ENCODE measurements at regions not wholly inside any gene's neighbourhood (a gene's known extent, or its start where the extent isn't known, plus 50 kb on each side); places are given as distances from the start of the nearest gene placed in this dataset.

DNA sequence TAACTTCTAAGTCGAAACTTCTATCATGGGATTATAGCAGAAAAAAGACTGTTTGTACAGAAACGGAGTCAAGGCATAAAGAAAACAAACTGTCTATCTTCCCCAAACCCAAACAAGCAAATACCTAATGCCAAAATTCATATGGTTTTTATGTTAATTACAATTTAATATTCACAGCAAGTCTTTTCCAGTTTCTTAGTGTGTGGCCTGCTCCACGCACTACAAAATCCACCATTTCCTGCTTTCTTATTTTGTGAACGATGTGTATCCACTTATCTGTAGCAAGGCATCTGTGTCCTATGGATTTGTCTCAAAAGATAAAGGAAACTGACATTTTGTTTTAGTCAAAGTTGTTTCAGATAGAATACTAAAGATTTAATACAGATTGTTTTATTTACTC is 588.0 kb upstream of the CCDC54 start:
- Histone ChIP-seq H2AFZ (ENCODE audit: low read depth, low read length) (no peak overlapping the region), H3K36me3 (replicated peaks; ENCODE audit: low read depth, low read length) (no peaks in the 10 kb centered on the region), H3K27ac (ENCODE audit: low read length) (no peak overlapping the region), H4K20me1 (ENCODE audit: insufficient read depth, low read length) (no peaks in the 10 kb centered on the region), H3K4me3 (ENCODE audit: low read length) (no peak overlapping the region), H3K9ac (ENCODE audit: low read length) (no peak overlapping the region), H3K79me2 (ENCODE audit: low read length) (no peaks in the 10 kb centered on the region), H3K9me3 (ENCODE audit: insufficient read depth, low read length) (no peaks in the 10 kb centered on the region), H3K27me3 (ENCODE audit: low read depth, low read length) (no peaks in the 10 kb centered on the region), H3K4me2 (ENCODE audit: low read length) (no peak overlapping the region), H3K4me1 (ENCODE audit: low read length) (no peaks in the 10 kb centered on the region)
- TF ChIP-seq, protein P1, sequence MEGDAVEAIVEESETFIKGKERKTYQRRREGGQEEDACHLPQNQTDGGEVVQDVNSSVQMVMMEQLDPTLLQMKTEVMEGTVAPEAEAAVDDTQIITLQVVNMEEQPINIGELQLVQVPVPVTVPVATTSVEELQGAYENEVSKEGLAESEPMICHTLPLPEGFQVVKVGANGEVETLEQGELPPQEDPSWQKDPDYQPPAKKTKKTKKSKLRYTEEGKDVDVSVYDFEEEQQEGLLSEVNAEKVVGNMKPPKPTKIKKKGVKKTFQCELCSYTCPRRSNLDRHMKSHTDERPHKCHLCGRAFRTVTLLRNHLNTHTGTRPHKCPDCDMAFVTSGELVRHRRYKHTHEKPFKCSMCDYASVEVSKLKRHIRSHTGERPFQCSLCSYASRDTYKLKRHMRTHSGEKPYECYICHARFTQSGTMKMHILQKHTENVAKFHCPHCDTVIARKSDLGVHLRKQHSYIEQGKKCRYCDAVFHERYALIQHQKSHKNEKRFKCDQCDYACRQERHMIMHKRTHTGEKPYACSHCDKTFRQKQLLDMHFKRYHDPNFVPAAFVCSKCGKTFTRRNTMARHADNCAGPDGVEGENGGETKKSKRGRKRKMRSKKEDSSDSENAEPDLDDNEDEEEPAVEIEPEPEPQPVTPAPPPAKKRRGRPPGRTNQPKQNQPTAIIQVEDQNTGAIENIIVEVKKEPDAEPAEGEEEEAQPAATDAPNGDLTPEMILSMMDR (IDR thresholded peaks at IDR 0.05; ENCODE audit: low read depth, low read length): no peak
- no peak for TF ChIP-seq EZH2phosphoT487 (IDR thresholded peaks at IDR 0.05; ENCODE audit: low read depth)

DNA sequence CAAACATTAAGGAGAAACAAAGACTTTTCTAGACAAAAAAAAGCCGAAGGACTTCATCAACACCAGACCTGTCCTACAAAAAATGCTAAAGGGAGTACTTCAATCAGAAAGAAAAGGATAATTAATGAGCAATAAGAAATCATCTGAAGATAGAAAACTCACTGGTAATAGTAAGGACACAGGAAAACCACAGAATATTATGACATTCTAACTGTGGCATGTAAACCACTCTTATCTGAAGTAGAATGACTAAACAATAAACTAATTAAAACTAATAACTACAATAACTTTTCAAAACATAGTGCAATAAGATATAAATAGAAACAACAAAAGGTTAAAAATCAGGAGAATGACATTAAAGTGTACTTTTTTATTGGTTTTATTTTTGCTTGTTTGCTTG is 584.5 kb upstream of the CCDC54 start:
- Histone ChIP-seq H3K4me1 (ENCODE audit: low read length) (no peaks in the 10 kb centered on the region), H3K79me2 (ENCODE audit: low read length) (no peaks in the 10 kb centered on the region), H3K27ac (ENCODE audit: low read length) (no peak overlapping the region), H3K4me2 (ENCODE audit: low read length) (no peak overlapping the region), H4K20me1 (ENCODE audit: insufficient read depth, low read length) (no peaks in the 10 kb centered on the region), H3K9ac (ENCODE audit: low read length) (no peak overlapping the region), H3K4me3 (ENCODE audit: low read length) (no peak overlapping the region), H3K27me3 (ENCODE audit: low read depth, low read length) (no peaks in the 10 kb centered on the region), H3K36me3 (replicated peaks; ENCODE audit: low read depth, low read length) (no peaks in the 10 kb centered on the region), H3K9me3 (ENCODE audit: insufficient read depth, low read length) (no peaks in the 10 kb centered on the region), H2AFZ (ENCODE audit: low read depth, low read length) (no peak overlapping the region)
- TF ChIP-seq, protein P1 (IDR thresholded peaks at IDR 0.05; ENCODE audit: low read depth, low read length): no peak
- TF ChIP-seq EZH2phosphoT487 (IDR thresholded peaks at IDR 0.05; ENCODE audit: low read depth): no peak

GRCh38 chr3:106794442-106794841 is 582.8 kb upstream of the CCDC54 start:
- no peak overlapping the region for H3K27ac ChIP-seq (ENCODE audit: low read length)
- no peak overlapping the region for H3K4me3 ChIP-seq (ENCODE audit: low read length)
- no peaks in the 10 kb centered on the region for H3K27me3 ChIP-seq (ENCODE audit: low read depth, low read length)
- no peak overlapping the region for H3K4me2 ChIP-seq (ENCODE audit: low read length)
- TF ChIP-seq, protein P1 (IDR thresholded peaks at IDR 0.05; ENCODE audit: low read depth, low read length): no peak
- no peak for TF ChIP-seq EZH2phosphoT487 (IDR thresholded peaks at IDR 0.05; ENCODE audit: low read depth)
- H3K79me2 ChIP-seq (ENCODE audit: low read length): no peaks in the 10 kb centered on the region
- H3K9ac ChIP-seq (ENCODE audit: low read length): no peak overlapping the region
- no peaks in the 10 kb centered on the region for H3K4me1 ChIP-seq (ENCODE audit: low read length)
- no peaks in the 10 kb centered on the region for H4K20me1 ChIP-seq (ENCODE audit: insufficient read depth, low read length)
- H3K36me3 ChIP-seq (replicated peaks; ENCODE audit: low read depth, low read length): no peaks in the 10 kb centered on the region
- H2AFZ ChIP-seq (ENCODE audit: low read depth, low read length): no peak overlapping the region
- no peaks in the 10 kb centered on the region for H3K9me3 ChIP-seq (ENCODE audit: insufficient read depth, low read length)

DNA sequence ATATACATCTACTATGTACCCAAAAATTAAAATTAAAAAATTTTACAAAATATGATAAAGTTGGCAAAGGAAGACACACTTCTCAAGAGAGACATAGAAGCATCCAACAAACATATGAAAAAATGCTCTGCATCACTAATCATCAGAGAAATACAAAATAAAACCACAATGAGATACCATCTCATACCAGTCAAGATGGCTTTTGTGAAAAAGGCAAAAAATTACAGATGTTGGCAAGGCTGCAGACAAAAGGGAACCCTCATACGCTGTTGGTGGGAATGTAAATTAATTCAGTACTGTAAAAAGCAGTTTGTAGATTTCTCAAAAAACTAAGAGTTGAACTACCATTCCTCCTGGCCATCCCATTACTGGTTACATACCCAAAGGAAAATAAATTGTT is 581.7 kb upstream of the CCDC54 start:
- no peak for TF ChIP-seq EZH2phosphoT487 (IDR thresholded peaks at IDR 0.05; ENCODE audit: low read depth)
- TF ChIP-seq, protein P1 (IDR thresholded peaks at IDR 0.05; ENCODE audit: low read depth, low read length): no peak
- no peaks in the 10 kb centered on the region for H4K20me1 ChIP-seq (ENCODE audit: insufficient read depth, low read length)
- no peaks in the 10 kb centered on the region for H3K79me2 ChIP-seq (ENCODE audit: low read length)
- no peaks in the 10 kb centered on the region for H3K36me3 ChIP-seq (replicated peaks; ENCODE audit: low read depth, low read length)
- H3K27ac ChIP-seq (ENCODE audit: low read length): no peak overlapping the region
- no peak overlapping the region for H3K9ac ChIP-seq (ENCODE audit: low read length)
- no peaks in the 10 kb centered on the region for H3K9me3 ChIP-seq (ENCODE audit: insufficient read depth, low read length)
- no peak overlapping the region for H3K4me3 ChIP-seq (ENCODE audit: low read length)
- H3K27me3 ChIP-seq (ENCODE audit: low read depth, low read length): no peaks in the 10 kb centered on the region
- H2AFZ ChIP-seq (ENCODE audit: low read depth, low read length): no peak overlapping the region
- H3K4me1 ChIP-seq (ENCODE audit: low read length): no peaks in the 10 kb centered on the region
- H3K4me2 ChIP-seq (ENCODE audit: low read length): no peak overlapping the region
